SU-DHL-6 (cell line): ENCODE measurements at regions not wholly inside any gene's neighbourhood (a gene's known extent, or its start where the extent isn't known, plus 50 kb on each side); places are given as distances from the start of the nearest gene placed in this dataset.

Source experiments
- H2AFZ ChIP-seq: fragments of 200-600 bp; sonication (generic); 2 replicates; pipeline ENCODE4 v1.6.1; 2014; ENCODE audit warnings: low read depth, mild to moderate bottlenecking, moderate library complexity, mixed read lengths, antibody characterized with exemption, low read length; ENCODE audit not compliant: severe bottlenecking
- H3F3A ChIP-seq: fragments of 200-600 bp; shearing (Covaris generic); 2 replicates; pipeline ENCODE4 v1.6.0; 2016; ENCODE audit warnings: antibody characterized with exemption, mild to moderate bottlenecking; ENCODE audit not compliant: insufficient read depth
- H3K27ac ChIP-seq: fragments of 200-600 bp; sonication (generic); 2 replicates; pipeline ENCODE4 v1.5.1; 2016; ENCODE audit warnings: low read depth, mild to moderate bottlenecking, low read length, moderate library complexity, mixed read lengths
- H3K27me3 ChIP-seq: fragments of 200-600 bp; sonication (generic), shearing (Covaris generic); 2 replicates; pipeline ENCODE4 v1.6.0; 2014; ENCODE audit warnings: mild to moderate bottlenecking, low read length
- H3K36me3 ChIP-seq: fragments of 200-600 bp; sonication (generic); 2 replicates; pipeline ENCODE4 v1.6.1; 2014; ENCODE audit warnings: mild to moderate bottlenecking, low read length, mixed read lengths
- H3K4me2 ChIP-seq: fragments of 300-600, 200-600 bp; shearing (Covaris generic), sonication (generic); 2 replicates; pipeline ENCODE4 v1.6.0; 2014; ENCODE audit warnings: low read length, low read depth, mild to moderate bottlenecking; ENCODE audit not compliant: poor library complexity, severe bottlenecking
- H3K4me3 ChIP-seq: fragments of 200-600 bp; sonication (generic); 2 replicates; pipeline ENCODE4 v1.5.1; 2014; ENCODE audit warnings: antibody characterized with exemption, low read length, mild to moderate bottlenecking, mixed read lengths; ENCODE audit not compliant: insufficient read depth, poor library complexity, severe bottlenecking
- H3K79me2 ChIP-seq: fragments of 200-600 bp; sonication (generic); 2 replicates; pipeline ENCODE4 v1.6.1; 2014; ENCODE audit warnings: mild to moderate bottlenecking, low read length, moderate library complexity; ENCODE audit not compliant: insufficient read depth
- H3K9ac ChIP-seq: fragments of 200-600 bp; sonication (generic); 2 replicates; pipeline ENCODE4 v1.7.0; 2014; ENCODE audit warnings: mild to moderate bottlenecking, low read length
- H3K9me2 ChIP-seq: fragments of 200-600 bp; sonication (generic); replicated peaks from 2 replicates; pipeline ENCODE4 v1.6.1; 2014; ENCODE audit warnings: low read length; ENCODE audit not compliant: insufficient read depth
- H3K9me3 ChIP-seq: fragments of 200-600 bp; sonication (generic); 2 replicates; pipeline ENCODE4 v1.6.1; 2014; ENCODE audit warnings: low read length, mixed read lengths; ENCODE audit not compliant: insufficient read depth
- H4K20me1 ChIP-seq: fragments of 200-600 bp; sonication (generic); 2 replicates; pipeline ENCODE4 v1.6.1; 2014; ENCODE audit warnings: low read depth, mild to moderate bottlenecking, antibody characterized with exemption, low read length, moderate library complexity, mixed read lengths
- EZH2phosphoT487 ChIP-seq: fragments of 200-600 bp; sonication (generic), shearing (Covaris generic); conservative IDR thresholded peaks from 2 replicates; pipeline ENCODE4 v1.6.1; 2018; ENCODE audit warnings: mild to moderate bottlenecking, antibody characterized with exemption, low read length, moderate library complexity, mixed read lengths
- TF ChIP-seq, protein P1 (sequence below): fragments of 200-600 bp; sonication (generic); IDR thresholded peaks from one replicate; pipeline ENCODE4 v1.5.1; 2017; ENCODE audit warnings: antibody characterized with exemption, mild to moderate bottlenecking, low read length, moderate library complexity; ENCODE audit not compliant: insufficient read depth, poor library complexity, severe bottlenecking

DNA sequence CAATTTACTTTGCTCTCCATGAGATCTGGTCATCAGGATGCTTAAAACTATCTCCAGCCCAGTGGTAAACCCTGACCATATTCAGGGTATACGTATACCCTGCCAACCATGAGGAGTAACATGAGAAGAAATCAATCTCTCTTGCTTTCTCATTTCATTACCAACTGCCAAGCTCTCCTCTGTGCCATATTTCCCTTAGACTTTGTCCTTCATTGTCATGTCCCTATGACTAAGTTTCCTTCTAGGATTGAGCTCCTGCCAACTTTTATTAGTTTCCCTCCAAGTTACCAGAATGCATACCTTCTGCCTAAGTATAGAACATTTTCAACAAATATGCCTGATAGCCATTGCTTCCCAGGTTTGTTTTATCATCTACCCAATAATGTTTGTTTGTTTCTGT is 1113.9 kb upstream of the B3GALT2 start:
- H3K36me3 ChIP-seq = no peaks in the 10 kb centered on the region
- no peak overlapping the region for H3K4me3 ChIP-seq
- TF ChIP-seq, protein P1, sequence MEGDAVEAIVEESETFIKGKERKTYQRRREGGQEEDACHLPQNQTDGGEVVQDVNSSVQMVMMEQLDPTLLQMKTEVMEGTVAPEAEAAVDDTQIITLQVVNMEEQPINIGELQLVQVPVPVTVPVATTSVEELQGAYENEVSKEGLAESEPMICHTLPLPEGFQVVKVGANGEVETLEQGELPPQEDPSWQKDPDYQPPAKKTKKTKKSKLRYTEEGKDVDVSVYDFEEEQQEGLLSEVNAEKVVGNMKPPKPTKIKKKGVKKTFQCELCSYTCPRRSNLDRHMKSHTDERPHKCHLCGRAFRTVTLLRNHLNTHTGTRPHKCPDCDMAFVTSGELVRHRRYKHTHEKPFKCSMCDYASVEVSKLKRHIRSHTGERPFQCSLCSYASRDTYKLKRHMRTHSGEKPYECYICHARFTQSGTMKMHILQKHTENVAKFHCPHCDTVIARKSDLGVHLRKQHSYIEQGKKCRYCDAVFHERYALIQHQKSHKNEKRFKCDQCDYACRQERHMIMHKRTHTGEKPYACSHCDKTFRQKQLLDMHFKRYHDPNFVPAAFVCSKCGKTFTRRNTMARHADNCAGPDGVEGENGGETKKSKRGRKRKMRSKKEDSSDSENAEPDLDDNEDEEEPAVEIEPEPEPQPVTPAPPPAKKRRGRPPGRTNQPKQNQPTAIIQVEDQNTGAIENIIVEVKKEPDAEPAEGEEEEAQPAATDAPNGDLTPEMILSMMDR = no peak
- TF ChIP-seq EZH2phosphoT487 = no peak
- H3K27me3 ChIP-seq = no peaks in the 10 kb centered on the region
- H3K9ac ChIP-seq = no peak overlapping the region
- H3K9me3 ChIP-seq = no peaks in the 10 kb centered on the region
- no peak overlapping the region for H3K4me2 ChIP-seq
- H2AFZ ChIP-seq = no peak overlapping the region
- H3F3A ChIP-seq = no peaks in the 10 kb centered on the region
- no peak overlapping the region for H3K27ac ChIP-seq
- no peaks in the 10 kb centered on the region for H4K20me1 ChIP-seq
- H3K79me2 ChIP-seq = no peaks in the 10 kb centered on the region
- H3K9me2 ChIP-seq = no peaks in the 10 kb centered on the region

DNA sequence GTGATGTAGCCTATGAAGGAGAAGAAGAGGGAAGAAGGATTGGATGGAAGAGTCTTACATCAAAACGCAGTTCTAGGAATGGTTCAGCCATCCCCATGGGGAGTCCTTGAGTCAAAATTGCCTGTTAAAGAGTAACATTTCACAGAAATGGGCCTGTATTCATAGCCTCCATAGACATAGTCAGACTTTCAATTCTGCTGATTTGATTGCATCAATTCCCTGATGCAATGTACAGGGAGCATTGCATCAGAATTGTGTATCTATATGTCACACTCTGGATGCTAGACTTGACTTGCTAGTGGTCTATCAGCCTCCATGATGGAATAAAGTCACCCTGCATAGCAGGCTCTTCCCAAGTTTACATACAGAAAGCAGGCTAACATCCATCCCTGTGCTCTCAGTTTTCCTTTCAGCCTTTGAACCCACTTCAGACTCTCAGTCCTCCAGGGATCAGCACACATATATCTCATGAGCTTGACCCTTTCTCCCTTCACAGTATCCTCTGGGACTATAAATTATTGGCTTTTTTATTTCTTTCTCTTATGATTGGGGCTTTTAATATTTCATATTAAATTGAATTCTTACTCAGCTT is 1111.7 kb upstream of the B3GALT2 start:
- no peak overlapping the region for H3K27ac ChIP-seq
- H3K9me2 ChIP-seq = no peaks in the 10 kb centered on the region
- no peak overlapping the region for H3K4me3 ChIP-seq
- no peaks in the 10 kb centered on the region for H3K36me3 ChIP-seq
- no peaks in the 10 kb centered on the region for H3K27me3 ChIP-seq
- no peak overlapping the region for H3K9ac ChIP-seq
- no peaks in the 10 kb centered on the region for H3F3A ChIP-seq
- no peaks in the 10 kb centered on the region for H3K79me2 ChIP-seq
- H2AFZ ChIP-seq = peak overlapping the region; percentile 36
- no peaks in the 10 kb centered on the region for H4K20me1 ChIP-seq
- H3K9me3 ChIP-seq = no peaks in the 10 kb centered on the region
- no peak overlapping the region for H3K4me2 ChIP-seq
- no peak for TF ChIP-seq EZH2phosphoT487
- TF ChIP-seq, protein P1 = no peak

DNA sequence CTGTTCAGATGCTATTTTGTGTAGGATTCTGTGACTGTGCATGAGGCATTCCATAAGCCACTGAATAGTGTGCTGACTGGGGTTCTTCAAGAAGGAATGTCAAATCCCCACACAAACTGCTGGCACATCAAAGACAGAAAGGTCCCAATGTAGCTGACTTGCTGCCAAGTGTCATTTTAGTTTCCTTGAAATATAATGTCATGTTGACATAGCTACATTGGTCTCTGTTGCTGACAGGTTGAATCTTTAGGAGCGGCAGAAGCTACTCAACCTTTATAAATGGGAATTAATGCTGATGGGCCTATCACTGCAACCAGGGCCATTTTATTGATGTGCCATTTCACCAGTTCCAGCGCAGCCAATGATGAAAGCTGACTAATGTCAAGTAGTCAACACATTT is 1110.7 kb upstream of the B3GALT2 start:
- Histone ChIP-seq H3K9me3 (no peaks in the 10 kb centered on the region), H3K9me2 (no peaks in the 10 kb centered on the region), H3K27me3 (no peaks in the 10 kb centered on the region), H3K4me2 (no peak overlapping the region), H3K79me2 (no peaks in the 10 kb centered on the region), H3K27ac (no peak overlapping the region), H3K9ac (no peak overlapping the region), H4K20me1 (no peaks in the 10 kb centered on the region), H3F3A (no peaks in the 10 kb centered on the region), H2AFZ (no peak overlapping the region), H3K36me3 (no peaks in the 10 kb centered on the region), H3K4me3 (no peak overlapping the region)
- no peak for TF ChIP-seq EZH2phosphoT487

DNA sequence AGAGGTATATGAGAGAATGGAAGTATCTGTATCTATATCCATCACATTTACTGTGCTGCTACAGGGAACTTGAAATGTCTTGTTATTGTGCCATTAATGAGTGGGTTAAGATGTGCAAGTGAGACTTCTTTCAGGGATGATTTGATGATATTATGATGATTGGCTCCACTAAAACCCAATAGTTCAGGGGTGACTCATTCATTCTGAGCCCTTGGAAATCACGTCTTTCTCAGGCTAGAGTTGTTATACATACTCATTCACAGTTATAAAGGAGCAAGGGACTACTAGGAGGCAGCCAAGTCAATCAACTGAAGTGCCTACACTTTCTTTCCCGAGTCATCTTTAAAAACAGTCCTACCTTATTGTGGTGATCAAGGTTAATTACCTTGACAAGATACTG is 1109.8 kb upstream of the B3GALT2 start:
- Histone ChIP-seq H3K9me3 (no peaks in the 10 kb centered on the region), H3K27me3 (no peaks in the 10 kb centered on the region), H2AFZ (peak overlapping the region; percentile 45), H3K36me3 (no peaks in the 10 kb centered on the region; the same call in 1 of the 2 replicates), H3F3A (no peaks in the 10 kb centered on the region), H3K4me2 (no peak overlapping the region), H3K27ac (no peak overlapping the region), H3K9ac (no peak overlapping the region), H3K4me3 (no peak overlapping the region), H3K9me2 (no peaks in the 10 kb centered on the region), H3K79me2 (no peaks in the 10 kb centered on the region), H4K20me1 (no peaks in the 10 kb centered on the region)
- TF ChIP-seq, protein P1 = no peak
- no peak for TF ChIP-seq EZH2phosphoT487
